Mucosa of gallbladder (tissue), 1 donor: ENCODE measurements at regions not wholly inside any gene's neighbourhood (a gene's known extent, or its start where the extent isn't known, plus 50 kb on each side); places are given as distances from the start of the nearest gene placed in this dataset.

Experiments used
- DNase-seq: peaks from one replicate; pipeline ENCODE4 v3.0.0-alpha.2; 2020; ENCODE audit warnings: low spot score
- donor health status: DM: no; HTN: no; CAD: no.

GRCh38 chr4:137632842-137633241 lies 100.5 kb upstream of the PCDH18 start:
- DNase-seq: no peak

GRCh38 chr4:137631605-137632004 lies 99.3 kb upstream of the PCDH18 start:
- DNase-seq: no peak

- DNase-seq: no peak
These were observed 98.0 kb upstream of the PCDH18 start for GRCh38 chr4:137630252-137630651.

GRCh38 chr4:137627739-137628460 lies 95.6 kb upstream of the PCDH18 start:
- DNase-seq: no peak

GRCh38 chr4:137626942-137627738 lies 94.8 kb upstream of the PCDH18 start:
- no peak for DNase-seq

GRCh38 chr4:137623013-137623412 lies 90.7 kb upstream of the PCDH18 start:
- DNase-seq: no peak

- no peak for DNase-seq
These were observed 88.8 kb upstream of the PCDH18 start for GRCh38 chr4:137621056-137621455.

- DNase-seq: no peak
These were observed 82.2 kb upstream of the PCDH18 start for GRCh38 chr4:137614491-137614890.

GRCh38 chr4:137611998-137612700 lies 79.9 kb upstream of the PCDH18 start:
- DNase-seq: no peak

- no peak for DNase-seq
These were observed 78.7 kb upstream of the PCDH18 start for GRCh38 chr4:137610960-137611359.

GRCh38 chr4:137609718-137610430 lies 77.6 kb upstream of the PCDH18 start:
- DNase-seq: no peak

GRCh38 chr4:137608085-137608484 lies 75.8 kb upstream of the PCDH18 start:
- DNase-seq: no peak

- DNase-seq: no peak
These were observed 70.1 kb upstream of the PCDH18 start for GRCh38 chr4:137602436-137602835.

- no peak for DNase-seq
These were observed 69.6 kb upstream of the PCDH18 start for GRCh38 chr4:137601934-137602333.

- DNase-seq: no peak
These were observed 67.4 kb upstream of the PCDH18 start for GRCh38 chr4:137599734-137600133.

GRCh38 chr4:137597752-137598430 lies 65.6 kb upstream of the PCDH18 start:
- DNase-seq: no peak

GRCh38 chr4:137587796-137588195 lies 55.5 kb upstream of the PCDH18 start:
- DNase-seq: no peak

GRCh38 chr4:137583671-137584070 lies 51.4 kb upstream of the PCDH18 start:
- DNase-seq: no peak
